Fibroblast of skin of scalp (primary cell): ENCODE measurements at regions not wholly inside any gene's neighbourhood (a gene's known extent, or its start where the extent isn't known, plus 50 kb on each side); places are given as distances from the start of the nearest gene placed in this dataset.
"Not testable (repeated sequence)": the region's sequence is repeated elsewhere in the genome, so short reads cannot be mapped to it uniquely, and the experiment has no call there.

Experiments used
- DNase-seq: peaks from one replicate; pipeline ENCODE4 v3.0.0-alpha.2; 2013

DNA sequence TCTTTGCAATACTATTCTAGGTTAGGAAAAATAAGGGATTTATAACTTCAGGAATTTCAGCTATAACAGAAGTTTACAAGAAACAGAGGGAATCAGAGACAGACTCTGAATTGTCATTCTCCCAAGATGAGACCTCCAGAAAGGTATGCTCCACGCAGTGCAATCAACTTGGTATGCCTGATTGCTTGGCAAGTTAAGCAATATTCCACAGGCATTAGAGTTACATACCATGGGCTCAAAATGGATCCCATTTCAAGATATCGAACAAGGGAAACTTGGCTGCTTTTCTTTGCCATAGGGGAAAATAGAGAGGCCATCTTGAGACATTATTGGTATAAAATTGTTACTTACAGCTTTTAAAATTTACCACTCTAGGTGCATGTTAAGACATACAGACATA lies 615.6 kb upstream of the SOX9 start:
- DNase-seq, result peak; percentile 50

DNA sequence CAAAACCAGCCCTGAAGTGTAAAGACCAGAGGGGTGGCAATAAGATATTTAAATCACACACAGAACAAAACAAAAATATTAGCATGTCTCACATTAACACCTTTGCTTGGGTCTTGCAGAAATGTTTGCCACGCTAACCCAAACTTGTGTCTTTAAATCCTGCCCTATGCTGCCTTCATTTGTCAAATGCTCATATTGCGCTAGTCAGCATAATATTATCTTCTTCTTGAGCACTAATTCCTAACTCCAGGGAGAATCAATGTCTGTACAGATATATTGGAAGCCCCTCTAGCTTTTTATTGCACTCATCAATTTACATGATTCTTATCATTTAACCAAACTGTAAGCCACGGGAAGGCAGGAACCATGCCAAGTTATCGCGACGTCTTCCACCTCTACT lies 614.8 kb upstream of the SOX9 start:
- no peak for DNase-seq

DNA sequence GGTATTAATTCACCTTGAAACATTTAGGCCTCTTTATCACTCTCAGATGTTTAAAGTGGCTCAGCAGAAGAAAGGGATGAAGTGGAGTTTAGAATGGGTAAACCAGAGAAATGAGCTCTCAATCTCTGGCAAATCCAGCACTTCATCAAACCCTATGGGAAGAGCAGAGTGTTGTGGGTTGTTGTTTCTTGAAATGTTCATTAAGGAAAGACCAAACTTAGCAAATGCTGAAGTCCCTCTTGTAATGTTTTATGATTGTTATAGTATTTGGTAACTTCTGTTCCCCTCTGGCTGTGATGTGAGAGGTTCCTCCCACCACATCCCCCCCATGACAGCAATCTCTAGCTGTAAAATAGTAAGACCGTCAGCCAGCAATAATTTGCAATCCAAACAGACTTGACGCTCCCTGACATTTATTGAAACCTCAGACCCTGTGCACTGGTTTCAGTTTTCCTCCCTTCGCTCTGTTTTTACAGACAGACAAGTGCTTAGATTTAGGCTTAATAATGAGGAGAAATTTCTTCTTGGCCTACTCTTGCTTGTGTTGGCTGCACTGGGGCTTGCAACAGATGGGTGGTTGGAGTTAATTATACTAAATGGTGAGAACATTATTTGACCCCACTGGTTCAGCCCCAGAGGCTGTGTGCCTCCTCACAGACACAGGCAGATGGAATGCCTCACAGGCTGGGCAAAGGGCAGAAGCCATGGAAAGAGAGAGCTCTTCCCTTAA lies 609.4 kb upstream of the SOX9 start:
- DNase-seq, result no peak

DNA sequence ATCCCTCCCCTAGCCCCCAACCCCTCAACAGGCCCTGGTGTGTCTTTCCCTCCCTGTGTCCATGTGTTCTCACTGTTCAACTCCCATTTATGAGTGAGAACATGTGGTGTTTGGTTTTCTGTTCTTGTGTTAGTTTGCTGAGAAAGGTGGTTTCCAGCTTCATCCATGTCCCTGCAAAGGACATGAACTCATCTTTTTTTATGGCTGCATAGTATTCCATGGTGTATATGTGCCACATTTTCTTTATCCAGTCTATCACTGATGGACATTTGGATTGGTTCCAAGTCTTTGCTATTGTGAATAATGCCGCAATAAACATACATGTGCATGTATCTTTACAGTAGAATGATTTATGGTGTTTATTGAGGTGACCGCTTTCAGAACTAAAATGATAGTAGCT lies 607.1 kb upstream of the SOX9 start:
- not testable (repeated sequence) for DNase-seq

DNA sequence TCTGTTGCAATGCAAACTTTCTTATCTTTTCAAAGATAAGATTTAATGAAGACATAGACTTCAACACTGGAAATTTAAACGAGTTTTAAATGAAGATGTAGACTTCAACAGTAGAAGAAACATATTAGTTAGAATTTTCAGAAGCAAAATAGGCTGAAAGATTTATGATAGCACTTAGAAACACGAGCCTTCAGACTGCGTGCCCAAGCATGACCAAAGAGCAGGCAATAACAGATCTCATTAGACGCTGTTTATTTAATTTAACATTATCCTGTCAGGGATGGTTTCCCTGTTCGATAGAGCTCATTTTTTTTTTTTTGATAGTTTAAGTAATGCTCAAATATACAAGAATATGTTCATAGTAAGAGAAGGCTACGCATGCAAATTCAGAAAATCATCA lies 604.7 kb upstream of the SOX9 start:
- no peak for DNase-seq

DNA sequence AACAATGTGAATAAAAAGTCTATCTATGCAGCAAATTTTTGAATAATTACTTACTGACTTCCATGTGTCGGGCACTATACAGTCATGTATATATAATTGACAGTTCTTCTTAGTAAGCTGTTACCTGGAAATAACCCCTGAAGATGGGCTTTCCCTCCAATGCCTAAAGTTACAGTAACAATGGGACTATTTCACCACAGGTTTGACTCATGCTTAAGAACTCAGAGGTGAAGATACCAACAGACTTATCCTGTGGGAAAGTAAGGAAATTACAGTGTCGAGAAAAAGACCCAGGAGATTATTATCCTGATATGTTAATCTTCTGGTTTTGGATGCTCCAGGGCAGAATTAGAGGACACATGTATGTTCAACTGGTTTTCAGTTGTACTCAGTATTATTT lies 601.5 kb upstream of the SOX9 start:
- DNase-seq, result no peak

DNA sequence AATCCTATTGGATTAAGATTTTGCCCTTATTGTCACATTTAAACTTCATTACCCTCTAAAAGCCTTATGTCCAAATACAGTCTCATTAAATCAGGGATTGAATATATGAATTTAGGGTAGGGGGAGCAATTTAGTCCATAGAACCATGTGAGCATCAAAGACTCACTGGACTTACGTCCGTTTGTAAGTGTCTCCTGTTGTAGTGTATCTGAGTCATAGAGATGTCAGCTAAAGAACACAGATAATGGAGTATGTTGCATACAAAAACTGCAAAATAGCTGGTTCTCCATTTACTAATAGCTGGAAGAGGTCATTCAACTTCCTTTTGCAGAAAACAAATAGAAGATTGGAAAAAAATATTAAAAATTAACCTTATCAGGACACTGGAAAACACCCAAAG lies 599.1 kb upstream of the SOX9 start:
- no peak for DNase-seq

DNA sequence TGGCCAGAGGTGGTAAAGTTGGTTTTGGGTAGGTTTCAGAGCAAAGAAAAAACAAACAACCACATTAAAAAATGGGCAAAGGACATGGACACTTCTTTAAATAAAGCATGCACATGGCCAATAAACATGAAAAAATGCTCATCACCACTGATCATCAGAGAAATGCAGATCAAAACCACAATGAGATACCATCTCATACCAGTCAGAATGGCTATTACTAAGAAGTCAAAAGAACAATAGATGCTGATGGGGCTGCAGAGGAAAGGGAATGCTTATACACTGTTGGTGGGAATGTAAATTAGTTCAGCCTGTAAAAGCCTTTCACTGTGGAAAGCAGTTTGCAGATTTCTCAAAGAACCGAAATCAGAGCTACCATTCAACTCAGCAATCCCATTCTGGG lies 598.4 kb upstream of the SOX9 start:
- peak; percentile 5 for DNase-seq

DNA sequence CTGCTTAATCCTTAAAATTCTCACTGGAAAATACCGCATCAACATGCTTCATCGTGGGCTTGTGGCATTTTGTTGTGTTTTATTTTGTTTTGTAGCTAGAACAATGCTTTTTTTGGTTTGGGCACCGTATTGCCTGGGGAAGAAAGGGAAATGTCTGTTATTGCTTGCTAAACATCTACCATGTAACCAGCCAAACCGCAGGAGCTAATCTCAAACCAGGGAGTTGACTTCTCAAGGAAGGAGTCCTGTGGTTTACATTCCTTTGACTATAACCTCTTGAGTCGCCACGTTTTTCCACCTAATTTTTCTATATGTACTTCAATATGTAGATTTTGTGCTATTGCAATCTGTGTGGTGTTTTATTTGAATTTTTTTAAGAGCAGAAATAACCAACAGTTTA lies 593.5 kb upstream of the SOX9 start:
- DNase-seq, result peak; percentile 21

DNA sequence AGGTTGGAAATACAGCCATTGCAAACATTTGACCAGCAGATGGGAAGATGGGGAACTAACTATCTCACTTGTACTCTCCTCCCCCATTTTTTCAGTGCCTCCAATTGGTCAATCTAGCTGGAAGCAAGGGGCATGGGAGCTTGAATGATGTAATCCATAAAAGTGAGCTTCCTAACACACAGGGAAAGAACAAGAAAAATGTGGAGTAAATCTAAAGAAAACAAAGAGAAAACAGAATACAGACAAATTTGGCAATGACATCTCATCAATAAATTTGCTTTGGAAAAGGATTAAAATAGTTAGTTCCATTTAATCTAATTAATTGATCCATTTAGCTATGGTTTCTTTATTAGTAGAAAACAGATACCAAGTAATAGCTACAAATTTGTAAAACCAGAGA lies 592.6 kb upstream of the SOX9 start:
- no peak for DNase-seq

DNA sequence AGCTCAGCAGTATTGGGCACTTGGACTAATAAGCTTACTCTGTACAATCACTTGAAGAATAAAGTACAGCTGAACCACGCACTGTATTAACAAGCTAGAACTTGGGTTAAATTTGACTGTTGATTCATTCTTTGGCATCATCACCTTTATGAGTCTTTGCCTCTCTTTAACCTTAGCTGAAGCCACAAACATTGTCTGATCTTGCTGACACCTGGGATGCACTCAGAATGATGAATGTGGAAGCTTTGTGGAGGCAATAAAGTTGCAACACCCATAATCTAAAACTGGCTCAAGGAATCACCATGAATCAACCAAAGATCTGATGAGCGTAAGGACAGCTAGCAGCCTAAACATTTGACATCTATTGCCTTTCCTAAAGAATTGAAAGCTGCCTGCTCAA lies 590.6 kb upstream of the SOX9 start:
- DNase-seq, result no peak

DNA sequence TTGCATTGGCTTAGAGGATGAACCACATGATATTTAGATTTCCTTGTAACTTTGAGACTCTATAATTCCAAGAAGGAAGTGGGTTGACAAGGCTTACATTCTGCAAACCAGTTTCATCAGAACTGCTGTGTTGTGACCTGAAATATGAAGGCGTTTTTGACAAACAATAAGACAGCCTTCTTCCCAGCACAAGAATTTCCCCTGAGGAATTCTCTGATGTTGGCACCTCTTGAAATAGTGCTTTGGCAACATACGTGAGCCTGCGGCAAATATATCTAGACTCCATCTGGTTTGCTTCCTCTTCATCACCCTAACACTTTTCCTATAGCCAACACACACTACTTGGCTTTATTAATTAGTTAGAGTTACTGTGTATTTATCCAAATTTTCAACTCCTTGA lies 585.5 kb upstream of the SOX9 start:
- no peak for DNase-seq

DNA sequence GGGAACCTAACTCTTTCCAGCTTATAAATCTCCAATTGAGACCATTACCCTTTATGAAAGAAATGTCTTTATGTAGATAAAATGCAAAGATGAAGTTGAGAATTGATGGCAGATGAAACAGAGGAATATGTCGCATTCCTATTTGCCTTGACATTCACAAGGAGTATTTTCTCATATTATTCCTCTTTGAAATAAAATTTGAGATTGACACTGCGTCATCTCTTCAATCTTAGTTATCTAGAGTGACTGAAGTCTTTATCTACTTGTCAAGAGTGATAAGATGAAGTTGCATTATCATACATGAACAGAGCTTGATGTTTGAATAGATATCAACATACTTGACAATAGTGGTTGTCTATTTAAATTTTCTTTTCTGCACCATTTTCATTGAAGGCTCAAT lies 574.4 kb upstream of the SOX9 start:
- no peak for DNase-seq

DNA sequence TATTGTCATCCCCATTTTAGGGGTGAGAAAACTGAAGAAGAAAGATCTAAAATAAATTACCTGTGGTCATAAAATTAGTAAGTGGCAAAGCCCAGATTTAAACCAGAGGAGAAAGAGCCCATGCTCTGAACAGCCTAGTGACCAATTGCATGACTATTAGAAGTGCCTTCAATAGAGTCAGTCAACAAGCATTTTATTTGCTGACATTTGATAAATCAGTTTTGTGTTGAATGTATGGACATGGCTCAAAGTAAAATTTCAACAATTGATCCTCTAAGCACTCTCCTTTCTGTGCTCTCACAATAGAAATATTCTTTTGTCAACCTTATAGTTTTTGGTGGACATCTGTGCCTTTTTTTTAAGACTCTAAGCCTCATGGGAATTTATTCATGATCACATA lies 572.9 kb upstream of the SOX9 start:
- DNase-seq, result no peak

DNA sequence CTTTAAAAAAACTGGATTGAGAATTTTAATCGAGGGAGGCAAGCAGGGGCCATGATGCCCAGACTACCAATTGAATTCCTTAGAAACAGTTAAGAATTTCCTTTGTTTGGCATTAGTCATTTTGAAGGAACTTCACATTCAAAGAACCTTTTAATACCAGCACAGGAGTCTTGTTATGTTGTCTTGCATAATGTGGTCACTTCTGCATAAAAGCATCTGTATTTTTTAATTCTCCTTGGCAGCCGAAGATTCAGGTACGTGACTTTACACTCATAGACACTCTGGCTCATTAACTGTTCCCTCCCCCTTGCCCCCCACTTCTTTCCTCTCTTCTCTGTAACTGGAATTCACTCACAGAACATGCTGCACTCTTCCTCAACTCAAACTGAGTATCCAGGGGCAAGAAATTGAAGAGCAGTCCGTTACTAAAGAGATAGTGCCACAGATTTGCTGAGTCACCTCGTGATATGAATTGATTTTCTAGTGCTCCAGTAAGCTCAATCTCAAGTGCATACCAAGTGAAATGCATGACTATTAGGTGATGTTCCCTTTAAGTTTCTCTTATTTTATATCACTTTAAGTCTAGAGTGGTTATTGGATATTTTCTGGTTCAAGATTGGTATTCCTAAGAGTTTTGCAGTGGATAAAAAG lies 572.2 kb upstream of the SOX9 start:
- DNase-seq, result no peak

DNA sequence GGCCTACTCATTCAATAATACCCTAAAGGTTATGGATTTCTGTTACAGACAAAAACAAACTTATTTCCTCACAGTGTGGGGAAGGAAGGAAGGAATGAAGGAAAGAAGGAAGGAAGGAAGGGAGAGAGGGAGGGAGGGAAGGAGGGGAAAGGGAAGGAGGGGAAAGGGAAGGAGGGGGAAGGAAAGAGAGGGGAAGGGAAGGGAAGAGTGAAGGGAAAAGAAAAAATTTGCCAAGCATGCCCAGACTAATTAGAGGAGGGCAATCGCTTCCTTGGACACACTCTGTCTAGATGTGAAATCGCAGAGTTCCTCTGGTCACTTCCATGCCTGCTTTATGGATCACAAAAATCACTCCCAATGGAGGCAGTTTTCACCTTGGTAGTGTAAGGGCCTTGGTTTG lies 570.1 kb upstream of the SOX9 start:
- DNase-seq, result no peak

DNA sequence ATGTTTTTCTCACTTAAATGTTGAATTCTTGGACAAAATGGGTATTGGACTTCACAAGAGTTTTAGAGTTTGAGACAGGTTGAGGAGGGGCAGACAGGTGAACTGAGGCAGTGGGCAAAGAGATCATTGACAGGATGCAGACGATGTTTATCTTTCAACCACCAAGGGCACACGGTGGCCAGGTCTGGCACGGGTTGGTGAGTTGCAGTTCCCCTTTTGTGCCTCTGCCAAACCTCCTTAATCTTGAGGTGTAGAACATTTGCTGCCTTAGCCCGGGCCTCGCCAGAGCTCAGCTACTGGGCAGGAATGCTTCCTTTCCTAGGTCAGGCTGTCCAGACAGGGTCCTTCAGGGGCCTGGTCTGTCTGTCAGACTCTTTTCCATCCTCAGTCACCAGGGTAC lies 567.4 kb upstream of the SOX9 start:
- DNase-seq, result no peak

DNA sequence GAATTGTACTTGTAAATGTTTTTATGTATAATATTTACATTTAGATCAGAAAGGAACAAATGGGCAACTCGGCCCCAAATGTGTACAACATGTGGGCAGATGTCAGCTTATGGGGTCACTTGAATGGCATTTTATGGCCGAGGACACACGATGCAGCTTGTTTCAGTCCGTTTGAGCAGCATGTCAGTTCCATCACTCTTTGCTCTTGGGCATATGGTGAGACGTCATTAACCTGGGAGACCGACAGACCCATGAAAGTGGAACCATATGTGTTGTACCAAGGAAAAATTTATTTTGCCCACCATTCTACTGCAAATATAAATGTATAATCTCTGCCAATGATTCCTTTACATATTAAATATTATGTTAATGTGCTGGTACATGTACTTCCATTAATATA lies 561.9 kb upstream of the SOX9 start:
- DNase-seq, result no peak

DNA sequence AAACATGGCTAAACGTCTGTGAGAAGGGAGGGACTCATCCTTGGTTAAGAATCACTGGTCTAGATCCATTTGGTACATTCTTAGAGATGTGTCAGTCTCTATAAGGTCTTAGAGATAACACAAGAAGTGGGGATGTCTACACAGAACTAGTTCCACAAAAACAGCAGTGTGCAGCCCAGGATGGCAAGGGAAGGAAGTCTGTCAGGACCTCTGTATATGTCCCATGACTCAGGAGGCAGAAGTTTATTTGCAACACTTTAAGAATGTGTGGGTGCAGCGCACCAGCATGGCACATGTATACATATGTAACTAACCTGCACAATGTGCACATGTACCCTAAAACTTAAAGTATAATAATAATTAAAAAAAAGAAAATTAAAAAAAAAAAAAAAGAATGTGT lies 548.5 kb upstream of the SOX9 start:
- DNase-seq, result no peak

DNA sequence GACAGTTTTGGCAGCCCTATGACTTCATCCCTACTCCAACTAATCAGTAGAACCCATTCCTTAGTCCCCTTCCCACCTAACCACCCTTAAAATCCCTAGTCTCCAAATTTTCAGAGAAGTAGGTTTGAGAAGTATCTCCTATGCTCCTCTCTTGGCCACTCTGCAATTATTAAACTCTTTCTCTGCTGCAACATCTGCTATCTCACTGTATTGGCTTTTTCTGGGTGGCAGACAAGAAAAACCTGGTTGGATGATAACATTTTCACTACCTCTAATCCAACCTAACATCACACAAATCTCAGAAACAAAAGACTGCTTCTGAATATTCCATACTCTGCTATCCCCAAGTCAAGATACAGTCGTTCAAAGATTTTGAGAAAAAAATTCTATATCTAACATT lies 542.4 kb upstream of the SOX9 start:
- no peak for DNase-seq

DNA sequence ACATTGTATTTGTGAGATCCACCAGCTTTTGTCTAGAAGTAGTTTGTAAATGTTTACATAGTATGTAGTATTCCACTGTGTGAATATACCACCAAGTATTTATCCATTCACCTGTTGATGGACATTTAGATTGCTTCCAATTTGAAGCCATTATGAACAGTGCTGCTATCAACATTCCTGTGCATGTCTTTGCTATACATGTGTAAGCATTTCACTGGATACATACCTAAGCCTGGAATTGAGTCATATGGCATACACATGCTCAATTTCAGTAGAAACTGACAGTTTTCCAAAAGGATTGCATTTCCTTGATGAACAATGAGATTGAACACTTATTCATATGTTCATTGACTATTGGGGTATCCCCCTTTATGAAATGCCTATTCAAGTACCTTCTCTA lies 540.6 kb upstream of the SOX9 start:
- DNase-seq, result no peak

DNA sequence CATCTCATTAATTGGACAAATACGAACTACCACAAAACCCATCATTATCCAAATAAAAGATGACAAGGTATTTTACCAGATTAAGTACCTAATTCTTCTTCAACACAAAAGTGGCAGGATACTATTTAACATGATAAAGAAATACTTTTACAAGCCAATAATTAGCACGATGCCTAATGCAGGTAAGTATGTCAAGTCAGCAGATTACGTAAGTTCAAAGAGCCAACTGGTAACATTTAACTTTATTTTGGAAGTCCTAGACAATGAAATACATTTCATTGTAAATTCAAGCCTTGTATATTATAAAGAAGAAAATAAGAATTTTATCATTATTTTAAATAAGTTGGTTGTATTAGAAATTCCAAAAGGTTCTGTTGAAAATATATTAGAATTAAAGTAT lies 535.3 kb upstream of the SOX9 start:
- DNase-seq, result no peak

DNA sequence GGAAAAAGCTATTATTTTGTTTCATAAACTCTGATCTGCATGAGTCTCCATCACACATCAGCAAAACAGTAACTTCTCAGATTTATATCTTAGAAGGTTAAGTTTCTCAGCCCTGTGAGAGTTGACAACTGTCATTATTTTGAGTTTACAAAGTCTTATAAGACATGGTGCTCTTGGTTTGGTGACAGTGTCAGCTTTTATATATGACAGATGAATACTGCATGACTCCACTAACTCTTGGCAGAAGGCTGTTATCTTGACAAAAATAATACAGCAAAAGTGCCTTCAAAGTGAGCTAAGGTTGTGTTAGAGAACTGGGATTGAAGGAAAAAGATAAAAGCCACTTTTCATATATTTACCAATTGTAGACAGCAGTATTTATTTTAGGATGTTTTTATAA lies 528.4 kb upstream of the SOX9 start:
- no peak for DNase-seq

DNA sequence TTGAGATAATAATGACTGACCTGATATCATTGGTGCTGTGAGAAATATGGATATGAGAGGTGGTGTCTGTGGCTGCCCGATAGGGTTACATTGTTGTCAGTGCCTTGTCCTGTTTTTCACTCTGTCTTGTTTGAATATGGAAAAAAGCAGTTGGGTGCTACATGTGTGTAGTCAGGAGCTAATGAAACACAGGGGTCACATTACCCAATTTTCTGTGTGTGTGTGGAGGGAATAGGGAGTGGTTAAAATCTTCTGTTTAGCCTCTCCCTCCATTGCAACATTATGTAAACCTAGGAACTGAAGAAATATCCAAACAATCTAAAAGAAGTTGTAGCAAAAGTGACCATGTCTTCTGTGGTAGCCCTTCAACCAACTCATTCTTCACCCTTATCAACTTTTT lies 527.7 kb upstream of the SOX9 start:
- DNase-seq, result no peak

DNA sequence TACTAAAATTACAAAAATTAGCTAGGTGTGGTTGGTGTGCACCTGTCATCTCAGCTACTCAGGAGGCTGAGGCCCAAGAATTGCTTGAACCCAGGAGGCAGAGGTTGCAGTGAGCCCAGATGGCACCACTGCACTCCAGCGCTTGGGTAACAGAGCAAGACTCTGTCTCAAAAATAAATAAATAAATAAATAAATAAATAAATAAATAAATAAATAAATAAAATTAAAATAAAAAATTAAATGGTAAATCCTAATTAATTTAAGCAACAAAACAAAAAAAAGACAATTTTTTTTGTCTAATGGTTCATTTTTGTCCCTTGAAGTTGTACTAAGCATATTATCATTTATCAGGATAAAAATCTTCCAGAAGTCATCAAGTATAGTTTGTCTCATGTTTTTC lies 521.2 kb upstream of the SOX9 start:
- DNase-seq, result not testable (repeated sequence)
